Stimulated activated CD4-positive, alpha-beta T cell treated with anti-CD3 and anti-CD28 coated beads, Interleukin-4, amount 100 ng/mL, for 48 hours (primary cell): ENCODE measurements at regions not wholly inside any gene's neighbourhood (a gene's known extent, or its start where the extent isn't known, plus 50 kb on each side); places are given as distances from the start of the nearest gene placed in this dataset.

ENCODE experiments used
- DNase-seq, 2 donors: peaks; one replicate each; pipeline ENCODE4 v3.0.0-alpha.2; 2020; ENCODE audit warnings: low read depth in 2 of 2

GRCh38 chr17:77266891-77267341 is 126.1 kb downstream of the SEC14L1 start:
- no peak for DNase-seq

- no peak for DNase-seq
Observed at GRCh38 chr17:77269696-77270681, 129.2 kb downstream of the SEC14L1 start.

GRCh38 chr17:77271411-77271810 is 130.6 kb downstream of the SEC14L1 start:
- DNase-seq = no peak

GRCh38 chr17:77273397-77274085 is 132.8 kb downstream of the SEC14L1 start:
- no peak for DNase-seq

- no peak for DNase-seq
Observed at GRCh38 chr17:77274096-77274845, 133.5 kb downstream of the SEC14L1 start.

GRCh38 chr17:77279448-77280303 is 138.9 kb downstream of the SEC14L1 start:
- no peak for DNase-seq

- no peak for DNase-seq
Observed at GRCh38 chr17:77280304-77281121, 139.7 kb downstream of the SEC14L1 start.

- DNase-seq = peak; percentile 21 to 38
Observed at GRCh38 chr17:77281122-77281903, 140.5 kb downstream of the SEC14L1 start.

- DNase-seq = no peak
Observed at GRCh38 chr17:77281904-77282367, 141.2 kb downstream of the SEC14L1 start.

- DNase-seq = no peak
Observed at GRCh38 chr17:77282524-77283515, 142.1 kb downstream of the SEC14L1 start.

- DNase-seq = no peak
Observed at GRCh38 chr17:77284023-77284617, 143.4 kb downstream of the SEC14L1 start.

- DNase-seq = no peak
Observed at GRCh38 chr17:77285594-77286390, 145.0 kb downstream of the SEC14L1 start.

GRCh38 chr17:77286391-77286640 is 145.5 kb downstream of the SEC14L1 start:
- DNase-seq = no peak

GRCh38 chr17:77286641-77287431 is 146.1 kb downstream of the SEC14L1 start:
- DNase-seq = no peak

GRCh38 chr17:77287432-77288068 is 146.8 kb downstream of the SEC14L1 start:
- DNase-seq = no peak

- DNase-seq = no peak
Observed at GRCh38 chr17:77288115-77288619, 147.4 kb downstream of the SEC14L1 start.
